ENCODE measurements at regions not wholly inside any gene's neighbourhood (a gene's known extent, or its start where the extent isn't known, plus 50 kb on each side); places are given as distances from the start of the nearest gene placed in this dataset.

- Mint-ChIP-seq H3K27ac (ENCODE audit: low read depth, unreplicated experiment) (peak overlapping the region; percentile 51), H3K27me3 (ENCODE audit: insufficient read depth, unreplicated experiment) (no peaks in the 10 kb centered on the region), H3K36me3 (ENCODE audit: insufficient read depth, unreplicated experiment) (no peaks in the 10 kb centered on the region), H3K9me3 (ENCODE audit: unreplicated experiment) (no peaks in the 10 kb centered on the region), H3K4me1 (ENCODE audit: insufficient read depth, unreplicated experiment) (peaks cover 7% of the 10 kb centered on the region), H3K4me3 (ENCODE audit: unreplicated experiment) (peak overlapping the region; percentile 83)
- ChIA-PET POLR2A (interaction anchor here (0.9 kb wide), 1 partner anchor 17 kb away, joined by 3 read pairs; no protein-coding TSS in a partner anchor), CTCF (interaction anchor here (0.6 to 1.2 kb wide), 5 partner anchors 10 to 1569 kb away, joined by 3 to 5 read pairs (median 3); no protein-coding TSS in a partner anchor)
- intact Hi-C loops (cut with micrococcal nuclease), result no loop called here
- peak; percentile 13 for DNase-seq (ENCODE audit: unreplicated experiment)
- BruUV-seq (replicated peaks), result no TSS peak
- peak; percentile 26 for TF ChIP-seq CTCF (IDR thresholded peaks at IDR 0.05; ENCODE audit: unreplicated experiment)
Observed at GRCh38 chr18:77422974-77423867, 173.6 kb downstream of the GALR1 start.

GRCh38 chr18:77433076-77433475 is 183.4 kb downstream of the GALR1 start:
- Mint-ChIP-seq H3K36me3 (ENCODE audit: insufficient read depth, unreplicated experiment) (peaks cover 6% of the 10 kb centered on the region), H3K4me1 (ENCODE audit: insufficient read depth, unreplicated experiment) (no peaks in the 10 kb centered on the region), H3K4me3 (ENCODE audit: unreplicated experiment) (no peak overlapping the region), H3K27me3 (ENCODE audit: insufficient read depth, unreplicated experiment) (peaks cover 48% of the 10 kb centered on the region), H3K9me3 (ENCODE audit: unreplicated experiment) (peaks cover 8% of the 10 kb centered on the region), H3K27ac (ENCODE audit: low read depth, unreplicated experiment) (no peak overlapping the region)
- CTCF ChIA-PET, result interaction anchor here (1.2 kb wide), 1 partner anchor 9 kb away, joined by 3 read pairs; no protein-coding TSS in a partner anchor
- DNase-seq (ENCODE audit: unreplicated experiment), result no peak
- no TSS peak for BruUV-seq (replicated peaks)
- no peak for TF ChIP-seq CTCF (IDR thresholded peaks at IDR 0.05; ENCODE audit: unreplicated experiment)
- intact Hi-C loops (cut with micrococcal nuclease), result loop anchor here (10.0 kb wide), 1 partner anchor 208 kb away; no protein-coding TSS in a partner anchor
- POLR2A ChIA-PET, result no interaction called here

- H3K36me3 Mint-ChIP-seq (ENCODE audit: insufficient read depth, unreplicated experiment), result no peaks in the 10 kb centered on the region
- TF ChIP-seq CTCF (IDR thresholded peaks at IDR 0.05; ENCODE audit: unreplicated experiment), result no peak
- H3K27ac Mint-ChIP-seq (ENCODE audit: low read depth, unreplicated experiment), result no peak overlapping the region
- H3K4me3 Mint-ChIP-seq (ENCODE audit: unreplicated experiment), result no peak overlapping the region
- H3K4me1 Mint-ChIP-seq (ENCODE audit: insufficient read depth, unreplicated experiment), result no peaks in the 10 kb centered on the region
- H3K9me3 Mint-ChIP-seq (ENCODE audit: unreplicated experiment), result peaks cover 9% of the 10 kb centered on the region
- ChIA-PET POLR2A (no interaction called here), CTCF (interaction anchor here (0.7 kb wide), 1 partner anchor 549 kb away, joined by 3 read pairs; no protein-coding TSS in a partner anchor)
- BruUV-seq (replicated peaks), result no TSS peak
- intact Hi-C loops (cut with micrococcal nuclease), result loop anchor here (10.0 kb wide), 2 partner anchors 215 to 265 kb away; no protein-coding TSS in a partner anchor
- no peak for DNase-seq (ENCODE audit: unreplicated experiment)
- H3K27me3 Mint-ChIP-seq (ENCODE audit: insufficient read depth, unreplicated experiment), result peaks cover 41% of the 10 kb centered on the region
Observed at GRCh38 chr18:77439888-77440287, 190.2 kb downstream of the GALR1 start.

GRCh38 chr18:77442393-77442792 is 192.7 kb downstream of the GALR1 start:
- Mint-ChIP-seq H3K27ac (ENCODE audit: low read depth, unreplicated experiment) (no peak overlapping the region), H3K4me1 (ENCODE audit: insufficient read depth, unreplicated experiment) (no peaks in the 10 kb centered on the region), H3K27me3 (ENCODE audit: insufficient read depth, unreplicated experiment) (peaks cover 18% of the 10 kb centered on the region), H3K9me3 (ENCODE audit: unreplicated experiment) (peaks cover 9% of the 10 kb centered on the region), H3K4me3 (ENCODE audit: unreplicated experiment) (no peak overlapping the region), H3K36me3 (ENCODE audit: insufficient read depth, unreplicated experiment) (no peaks in the 10 kb centered on the region)
- POLR2A ChIA-PET, result interaction anchor here (0.6 kb wide), 1 partner anchor 8 kb away, joined by 3 read pairs; no protein-coding TSS in a partner anchor
- intact Hi-C loops (cut with micrococcal nuclease), result loop anchor here (10.0 kb wide), 1 partner anchor 262 kb away; no protein-coding TSS in a partner anchor
- BruUV-seq (replicated peaks), result no TSS peak
- no peak for DNase-seq (ENCODE audit: unreplicated experiment)
- no peak for TF ChIP-seq CTCF (IDR thresholded peaks at IDR 0.05; ENCODE audit: unreplicated experiment)
- CTCF ChIA-PET, result no interaction called here

Measured in MCF 10A (cell line).